ENCODE measurements at regions not wholly inside any gene's neighbourhood (a gene's known extent, or its start where the extent isn't known, plus 50 kb on each side); places are given as distances from the start of the nearest gene placed in this dataset.

- in situ Hi-C loops (cut with HindIII; ENCODE audit: low sequenced_read_pairs): no loop called here
Measured at GRCh38 chr11:71080239-71081097, 171.9 kb downstream of the SHANK2 start.

DNA sequence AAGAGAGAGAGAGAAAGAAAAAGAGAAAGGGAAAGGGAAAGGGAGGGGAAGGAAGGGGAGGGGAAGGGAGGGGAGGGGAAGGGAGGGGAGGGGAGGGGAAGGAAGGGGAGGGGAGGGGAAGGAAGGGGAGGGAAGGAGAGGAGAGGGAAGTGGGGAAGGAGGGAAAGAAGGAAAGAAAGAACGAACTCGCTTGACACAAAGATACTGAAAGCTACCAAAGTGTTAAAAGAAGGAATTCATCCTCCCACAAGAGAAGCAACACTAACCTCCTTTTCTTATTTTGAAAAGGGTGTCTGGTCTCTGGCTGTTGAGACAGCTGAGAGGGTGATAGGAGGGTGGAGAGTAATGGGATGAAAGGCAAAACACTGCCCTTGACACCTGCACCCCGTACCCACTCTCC is 172.6 kb downstream of the SHANK2 start:
- in situ Hi-C loops (cut with HindIII; ENCODE audit: low sequenced_read_pairs): no loop called here

GRCh38 chr11:71078482-71078881 is 173.9 kb downstream of the SHANK2 start:
- in situ Hi-C loops (cut with HindIII; ENCODE audit: low sequenced_read_pairs): no loop called here

DNA sequence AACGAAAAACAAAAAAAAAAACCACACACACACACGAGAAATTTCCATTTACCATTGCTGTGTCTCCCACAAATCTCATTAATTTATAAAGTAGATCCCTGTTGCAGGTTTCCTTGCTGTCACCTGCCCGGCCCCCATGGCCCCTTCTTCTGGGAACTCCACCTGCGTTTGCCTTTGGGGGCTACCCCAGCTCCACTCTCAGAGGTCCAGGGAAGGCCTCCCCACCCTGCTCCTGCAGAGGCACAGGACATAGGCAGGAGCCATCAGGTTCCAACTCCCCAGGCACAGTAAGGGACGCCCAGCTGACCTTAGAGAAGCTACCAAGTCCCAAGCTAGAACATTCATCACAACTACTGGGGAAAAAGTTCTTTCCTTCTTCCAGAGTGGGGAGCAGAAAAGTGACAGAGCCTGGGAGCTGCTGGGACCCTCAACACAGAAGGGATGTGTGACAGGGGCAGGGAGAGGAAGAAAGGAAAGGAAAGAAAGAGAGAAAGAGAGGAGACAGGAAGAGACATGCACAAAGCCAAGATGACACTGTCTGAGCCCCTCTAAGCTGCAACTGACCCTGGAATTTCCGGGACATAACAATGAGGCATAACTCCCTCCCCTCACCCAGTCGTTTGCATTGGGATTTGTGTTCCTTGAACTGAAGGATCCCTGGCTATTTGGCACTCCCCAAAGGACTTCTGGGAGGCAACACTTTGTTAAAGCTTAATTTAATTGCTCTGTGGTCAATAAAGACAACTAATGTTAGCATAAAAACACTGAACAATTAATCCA is 175.7 kb downstream of the SHANK2 start:
- in situ Hi-C loops (cut with HindIII; ENCODE audit: low sequenced_read_pairs): no loop called here

DNA sequence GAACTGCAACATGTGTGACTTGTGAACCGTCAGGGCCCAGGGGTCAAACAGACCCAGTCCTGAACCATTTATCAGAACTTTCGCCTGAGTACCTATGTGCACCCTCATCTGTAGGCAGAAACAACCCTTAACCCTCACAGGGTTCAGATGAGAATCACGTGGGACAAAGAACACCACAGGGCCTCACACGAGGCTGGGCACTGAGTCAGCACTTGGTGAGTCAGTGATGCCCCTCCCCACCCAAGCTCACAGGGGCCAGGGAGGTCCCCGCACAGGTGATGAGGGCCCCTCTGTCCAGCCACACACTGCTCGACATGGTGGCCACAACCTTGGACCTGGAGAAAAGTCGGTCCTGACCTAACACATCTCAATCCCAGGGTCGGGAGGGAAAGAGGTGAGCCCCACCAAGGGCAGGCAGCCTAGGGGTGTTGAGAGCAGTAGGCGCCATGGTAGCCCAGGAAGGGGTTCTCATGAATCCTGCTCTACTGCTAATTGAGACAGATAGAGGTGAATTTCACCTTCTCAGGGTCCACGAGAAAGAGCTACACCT is 176.4 kb downstream of the SHANK2 start:
- in situ Hi-C loops (cut with HindIII; ENCODE audit: low sequenced_read_pairs): no loop called here

DNA sequence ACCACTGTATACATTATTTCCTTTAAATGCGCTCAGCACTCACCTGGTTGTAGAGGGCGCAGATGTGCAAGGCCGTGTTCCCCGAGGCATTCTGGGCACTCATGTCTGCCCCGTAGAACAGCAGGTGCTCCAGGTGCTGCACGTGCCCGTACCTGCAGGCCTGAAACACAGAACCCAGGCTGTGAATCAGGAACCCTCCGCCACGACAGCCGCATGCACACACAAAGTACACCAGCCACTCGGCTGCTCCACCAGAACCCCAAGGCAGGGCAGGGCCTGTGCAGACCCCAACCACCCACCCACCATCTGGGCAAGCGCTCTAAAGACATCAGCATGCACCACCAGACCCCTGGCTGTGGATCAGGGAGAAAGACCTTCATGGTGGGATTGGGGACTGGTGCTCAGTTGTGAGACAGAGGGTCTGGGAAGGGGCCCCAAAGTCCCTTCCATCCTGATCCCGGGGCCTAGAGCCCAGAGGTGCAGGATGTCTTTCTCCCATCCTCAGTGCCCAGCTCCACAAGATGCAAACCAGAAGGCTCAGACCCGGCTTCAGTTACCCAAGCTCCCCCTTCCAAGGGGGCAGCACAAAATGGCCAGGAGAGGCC is 177.2 kb downstream of the SHANK2 start:
- in situ Hi-C loops (cut with HindIII; ENCODE audit: low sequenced_read_pairs): no loop called here

DNA sequence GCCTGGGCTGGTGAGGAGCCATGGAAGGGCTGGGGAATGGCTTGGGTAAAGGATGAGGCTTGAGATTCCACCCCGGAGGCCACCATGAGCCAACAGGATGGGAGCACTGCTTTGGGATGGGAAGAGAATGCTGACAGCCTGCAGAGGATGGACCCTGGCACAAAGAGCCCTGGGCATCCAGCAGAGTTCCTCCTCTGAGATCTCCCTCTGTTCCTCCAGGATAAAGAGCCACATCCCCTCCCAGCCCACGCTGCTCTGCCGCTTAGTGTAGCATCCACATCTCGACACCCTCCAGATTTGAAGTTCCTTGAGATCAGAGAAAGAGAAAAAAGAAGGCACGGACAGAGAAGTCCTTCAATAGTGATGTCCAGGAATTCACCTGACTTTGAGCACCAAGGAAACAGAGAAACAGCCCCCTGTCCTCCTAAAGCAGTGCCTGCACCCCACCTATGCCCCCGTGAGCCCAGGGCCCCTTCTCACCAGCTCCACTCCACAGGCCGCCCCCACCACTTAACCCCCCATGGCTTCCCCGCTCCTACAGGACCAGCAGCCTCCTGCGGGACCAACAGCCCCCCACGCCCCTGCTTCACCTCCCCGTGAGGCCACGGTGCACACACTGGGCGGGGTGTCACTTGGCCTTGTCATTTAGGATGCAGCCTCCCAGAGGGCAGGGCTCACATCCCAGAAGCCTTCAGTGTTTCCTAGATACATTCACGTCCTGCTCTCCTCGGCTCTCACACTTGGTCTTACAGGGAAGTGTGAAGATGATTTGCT is 180.5 kb downstream of the SHANK2 start:
- in situ Hi-C loops (cut with HindIII; ENCODE audit: low sequenced_read_pairs): no loop called here

GRCh38 chr11:71070490-71071453 is 181.6 kb downstream of the SHANK2 start:
- in situ Hi-C loops (cut with HindIII; ENCODE audit: low sequenced_read_pairs): no loop called here

DNA sequence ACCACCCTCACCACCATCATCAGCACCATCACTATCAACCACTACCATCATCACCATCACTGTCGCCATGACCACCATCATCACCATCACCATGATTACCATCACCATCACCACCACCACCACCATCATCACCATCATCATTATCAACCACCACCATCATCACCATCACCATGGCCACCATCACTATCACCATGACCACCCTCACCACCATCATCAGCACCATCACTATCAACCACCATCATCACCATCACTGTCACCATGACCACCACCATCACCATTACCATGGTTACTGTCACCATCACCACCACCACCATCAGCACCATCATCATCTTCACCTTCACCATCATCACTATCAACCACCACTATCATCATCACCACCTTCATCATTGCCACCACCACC is 183.4 kb downstream of the SHANK2 start:
- in situ Hi-C loops (cut with HindIII; ENCODE audit: low sequenced_read_pairs): no loop called here

DNA sequence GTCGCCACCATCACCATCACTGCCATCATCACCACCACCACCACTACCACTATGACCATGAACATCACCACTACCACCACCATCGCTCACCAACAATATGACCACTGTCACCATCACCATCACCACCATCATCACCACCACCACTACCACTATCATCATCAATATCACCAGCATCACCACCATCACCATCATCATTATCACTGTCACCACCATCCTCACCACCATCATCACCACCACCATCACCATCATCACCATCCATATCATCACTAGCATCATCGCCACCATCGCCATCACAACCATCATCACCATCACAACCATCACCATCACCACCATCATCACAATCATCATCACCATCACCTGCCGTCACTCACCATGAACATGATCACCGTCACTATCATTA is 184.6 kb downstream of the SHANK2 start:
- in situ Hi-C loops (cut with HindIII; ENCODE audit: low sequenced_read_pairs): no loop called here

- in situ Hi-C loops (cut with HindIII; ENCODE audit: low sequenced_read_pairs): no loop called here
Measured at GRCh38 chr11:71066311-71066710, 186.1 kb downstream of the SHANK2 start.

DNA sequence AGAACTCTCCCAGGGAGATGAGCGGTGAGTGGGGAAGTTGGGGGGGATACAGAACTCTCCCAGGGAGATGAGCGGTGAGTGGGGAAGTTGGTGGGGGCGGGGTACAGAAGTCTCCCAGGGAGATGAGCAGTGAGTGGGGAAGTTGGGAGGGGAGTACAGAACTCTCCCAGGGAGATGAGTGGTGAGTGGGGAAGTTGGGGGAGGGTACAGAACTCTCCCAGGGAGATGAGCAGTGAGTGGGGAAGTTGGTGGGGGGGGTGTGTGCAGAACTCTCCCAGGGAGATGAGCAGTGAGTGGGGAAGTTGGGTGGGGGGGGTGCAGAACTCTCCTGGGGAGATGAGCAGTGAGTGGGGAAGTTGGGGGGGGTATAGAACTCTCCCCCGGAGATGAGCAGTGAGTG is 186.5 kb downstream of the SHANK2 start:
- in situ Hi-C loops (cut with HindIII; ENCODE audit: low sequenced_read_pairs): no loop called here

- in situ Hi-C loops (cut with HindIII; ENCODE audit: low sequenced_read_pairs): no loop called here
Measured at GRCh38 chr11:71064702-71065515, 187.5 kb downstream of the SHANK2 start.

GRCh38 chr11:71064183-71064582 is 188.2 kb downstream of the SHANK2 start:
- in situ Hi-C loops (cut with HindIII; ENCODE audit: low sequenced_read_pairs): no loop called here

GRCh38 chr11:71063129-71063528 is 189.2 kb downstream of the SHANK2 start:
- in situ Hi-C loops (cut with HindIII; ENCODE audit: low sequenced_read_pairs): no loop called here

DNA sequence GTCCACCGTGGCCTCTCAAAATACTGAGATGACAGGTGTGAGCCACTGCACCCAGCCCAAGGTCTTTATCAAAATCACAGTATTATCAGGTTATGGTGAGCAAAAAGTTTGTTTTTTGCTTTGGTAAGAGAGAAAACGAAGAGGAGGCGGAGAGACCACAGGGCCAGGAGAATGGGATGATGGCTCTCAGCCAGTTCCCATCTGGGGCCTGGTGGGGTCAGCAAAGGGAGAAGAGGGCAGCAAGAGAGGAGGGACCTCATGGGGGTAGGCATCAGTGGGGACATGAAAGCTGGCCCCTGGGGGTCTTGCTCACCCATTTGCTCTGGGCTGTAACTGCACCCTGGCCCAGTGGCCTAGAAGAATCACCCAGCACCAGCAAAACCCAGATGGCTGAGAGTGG is 190.2 kb downstream of the SHANK2 start:
- in situ Hi-C loops (cut with HindIII; ENCODE audit: low sequenced_read_pairs): no loop called here

GRCh38 chr11:71060391-71060791 is 192.0 kb downstream of the SHANK2 start:
- in situ Hi-C loops (cut with HindIII; ENCODE audit: low sequenced_read_pairs): no loop called here

DNA sequence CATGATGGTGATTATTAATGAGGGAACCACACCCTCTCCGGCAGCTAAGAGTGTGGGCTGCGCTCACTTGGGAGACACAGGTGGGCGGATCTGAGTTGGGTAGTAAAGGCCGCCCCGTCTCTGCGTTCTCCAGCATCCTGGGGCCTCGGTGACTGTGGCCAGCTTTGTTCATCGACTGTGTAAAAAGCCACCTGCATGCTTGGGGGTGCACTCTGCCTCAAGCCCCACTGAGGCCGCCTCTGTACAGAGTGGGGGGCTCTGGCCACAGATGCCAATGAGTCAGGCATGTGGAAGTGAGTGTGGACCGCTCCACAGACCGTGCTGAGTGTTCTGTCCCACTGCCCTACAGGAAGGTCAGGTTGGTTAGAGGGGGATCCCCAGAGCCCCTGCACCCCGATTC is 192.7 kb downstream of the SHANK2 start:
- in situ Hi-C loops (cut with HindIII; ENCODE audit: low sequenced_read_pairs): no loop called here

GRCh38 chr11:71055925-71056324 is 196.5 kb downstream of the SHANK2 start:
- in situ Hi-C loops (cut with HindIII; ENCODE audit: low sequenced_read_pairs): no loop called here

All from endothelial cell of hepatic sinusoid (primary cell).